Hepatocyte (in vitro differentiated cells): ENCODE measurements at regions not wholly inside any gene's neighbourhood (a gene's known extent, or its start where the extent isn't known, plus 50 kb on each side); places are given as distances from the start of the nearest gene placed in this dataset.

Source experiments
- EZH2 ChIP-seq: fragments of 200-600 bp; sonication (generic); IDR thresholded peaks from 2 replicates; pipeline ENCODE4 v1.6.1; 2016; ENCODE audit warnings: antibody characterized with exemption, mild to moderate bottlenecking, borderline replicate concordance
- EZH2phosphoT487 ChIP-seq: fragments of 200-600 bp; sonication (generic); IDR thresholded peaks from one replicate; pipeline ENCODE4 v1.6.1; 2018; ENCODE audit warnings: antibody characterized with exemption, mild to moderate bottlenecking, low read depth, moderate library complexity; ENCODE audit not compliant: unreplicated experiment, severe bottlenecking
- TF ChIP-seq, protein P1 (sequence below): fragments of 200-600 bp; sonication (generic); IDR thresholded peaks from 2 replicates; pipeline ENCODE4 v1.5.1; 2016; ENCODE audit warnings: antibody characterized with exemption, mild to moderate bottlenecking; ENCODE audit not compliant: poor library complexity

DNA sequence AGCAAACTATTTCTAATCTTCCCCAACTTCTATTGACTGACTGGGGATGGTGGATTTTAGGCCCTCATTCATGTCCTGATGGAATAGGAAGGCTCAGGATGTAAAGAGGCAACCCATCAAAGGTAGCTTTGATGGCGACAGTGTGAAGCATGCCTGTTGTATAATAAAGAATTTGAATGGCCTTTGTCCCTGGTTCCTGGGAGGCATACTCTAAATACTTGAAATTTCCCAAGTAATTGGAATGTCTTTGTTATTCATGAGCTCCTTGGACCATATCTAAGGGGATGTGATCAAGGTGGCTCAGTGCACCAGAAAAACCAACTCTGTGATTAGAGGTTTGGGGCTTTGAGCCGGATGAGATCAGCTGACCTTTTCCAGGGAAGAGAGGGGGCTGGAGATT lies 264.5 kb upstream of the NEBL start:
- TF ChIP-seq, protein P1, sequence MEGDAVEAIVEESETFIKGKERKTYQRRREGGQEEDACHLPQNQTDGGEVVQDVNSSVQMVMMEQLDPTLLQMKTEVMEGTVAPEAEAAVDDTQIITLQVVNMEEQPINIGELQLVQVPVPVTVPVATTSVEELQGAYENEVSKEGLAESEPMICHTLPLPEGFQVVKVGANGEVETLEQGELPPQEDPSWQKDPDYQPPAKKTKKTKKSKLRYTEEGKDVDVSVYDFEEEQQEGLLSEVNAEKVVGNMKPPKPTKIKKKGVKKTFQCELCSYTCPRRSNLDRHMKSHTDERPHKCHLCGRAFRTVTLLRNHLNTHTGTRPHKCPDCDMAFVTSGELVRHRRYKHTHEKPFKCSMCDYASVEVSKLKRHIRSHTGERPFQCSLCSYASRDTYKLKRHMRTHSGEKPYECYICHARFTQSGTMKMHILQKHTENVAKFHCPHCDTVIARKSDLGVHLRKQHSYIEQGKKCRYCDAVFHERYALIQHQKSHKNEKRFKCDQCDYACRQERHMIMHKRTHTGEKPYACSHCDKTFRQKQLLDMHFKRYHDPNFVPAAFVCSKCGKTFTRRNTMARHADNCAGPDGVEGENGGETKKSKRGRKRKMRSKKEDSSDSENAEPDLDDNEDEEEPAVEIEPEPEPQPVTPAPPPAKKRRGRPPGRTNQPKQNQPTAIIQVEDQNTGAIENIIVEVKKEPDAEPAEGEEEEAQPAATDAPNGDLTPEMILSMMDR: no peak
- no peak for TF ChIP-seq EZH2
- no peak for TF ChIP-seq EZH2phosphoT487
